Cerebellar cortex (tissue), 1 donor: ENCODE measurements at regions not wholly inside any gene's neighbourhood (a gene's known extent, or its start where the extent isn't known, plus 50 kb on each side); places are given as distances from the start of the nearest gene placed in this dataset.
A peak's percentile ranks its signal among the peaks of the same experiment; 100 is the strongest.
"Not testable (repeated sequence)": the region's sequence is repeated elsewhere in the genome, so short reads cannot be mapped to it uniquely, and the experiment has no call there.

Experiments
- DNase-seq: peaks from one replicate; pipeline ENCODE4 v3.0.0-alpha.2; 2015; ENCODE audit warnings: low spot score

GRCh38 chr3:152667267-152667666 lies 167.7 kb upstream of the P2RY1 start:
- DNase-seq, result no peak

GRCh38 chr3:152669560-152669959 lies 165.4 kb upstream of the P2RY1 start:
- DNase-seq, result no peak

- DNase-seq, result no peak
These were observed 163.2 kb upstream of the P2RY1 start for GRCh38 chr3:152671446-152672319.

- no peak for DNase-seq
These were observed 162.6 kb upstream of the P2RY1 start for GRCh38 chr3:152672320-152672649.

- peak; percentile 5 for DNase-seq
These were observed 158.0 kb upstream of the P2RY1 start for GRCh38 chr3:152676810-152677379.

- DNase-seq, result no peak
These were observed 157.4 kb upstream of the P2RY1 start for GRCh38 chr3:152677491-152677890.

- DNase-seq, result no peak
These were observed 152.5 kb upstream of the P2RY1 start for GRCh38 chr3:152682477-152682876.

GRCh38 chr3:152683521-152683999 lies 151.4 kb upstream of the P2RY1 start:
- no peak for DNase-seq

GRCh38 chr3:152684279-152684678 lies 150.7 kb upstream of the P2RY1 start:
- DNase-seq, result no peak

GRCh38 chr3:152688313-152688712 lies 146.6 kb upstream of the P2RY1 start:
- DNase-seq, result no peak

- not testable (repeated sequence) for DNase-seq
These were observed 142.6 kb upstream of the P2RY1 start for GRCh38 chr3:152692326-152692725.

GRCh38 chr3:152693521-152694250 lies 141.2 kb upstream of the P2RY1 start:
- not testable (repeated sequence) for DNase-seq

GRCh38 chr3:152695840-152696239 lies 139.1 kb upstream of the P2RY1 start:
- DNase-seq, result no peak

GRCh38 chr3:152696962-152697361 lies 138.0 kb upstream of the P2RY1 start:
- DNase-seq, result no peak

- no peak for DNase-seq
These were observed 131.6 kb upstream of the P2RY1 start for GRCh38 chr3:152703245-152703890.

- DNase-seq, result no peak
These were observed 127.8 kb upstream of the P2RY1 start for GRCh38 chr3:152706991-152707713.

GRCh38 chr3:152709659-152710058 lies 125.3 kb upstream of the P2RY1 start:
- DNase-seq, result no peak

- DNase-seq, result no peak
These were observed 124.4 kb upstream of the P2RY1 start for GRCh38 chr3:152710549-152710948.

GRCh38 chr3:152713989-152714388 lies 120.9 kb upstream of the P2RY1 start:
- no peak for DNase-seq

GRCh38 chr3:152714507-152714906 lies 120.4 kb upstream of the P2RY1 start:
- DNase-seq, result no peak

GRCh38 chr3:152717252-152717651 lies 117.7 kb upstream of the P2RY1 start:
- DNase-seq, result no peak

- DNase-seq, result no peak
These were observed 116.1 kb upstream of the P2RY1 start for GRCh38 chr3:152718810-152719209.
